Memory B cell (primary cell): ENCODE measurements at regions not wholly inside any gene's neighbourhood (a gene's known extent, or its start where the extent isn't known, plus 50 kb on each side); places are given as distances from the start of the nearest gene placed in this dataset.

Experiments
- ATAC-seq: fragments of 150-1000 bp; cut with Tn5 transposase; 2 replicates; pipeline ENCODE4 v1.10.0; 2021; ENCODE audit warnings: low read depth, mild to moderate bottlenecking, moderate library complexity
- DNase-seq, 2 donors: peaks; one replicate each; pipeline ENCODE4 v3.0.0; 2022; ENCODE audit warnings: low spot score in 2 of 2
- H3K27ac Mint-ChIP-seq: one replicate; pipeline ENCODE4 v1.8.0; 2022; ENCODE audit warnings: mild to moderate bottlenecking, moderate library complexity, mixed read lengths
- H3K27me3 Mint-ChIP-seq: one replicate; pipeline ENCODE4 v1.8.0; 2022; ENCODE audit warnings: mixed read lengths
- H3K36me3 Mint-ChIP-seq: one replicate; pipeline ENCODE4 v1.8.0; 2022; ENCODE audit warnings: mild to moderate bottlenecking, mixed read lengths
- H3K4me1 Mint-ChIP-seq: one replicate; pipeline ENCODE4 v1.8.0; 2022; ENCODE audit warnings: mixed read lengths
- H3K4me3 Mint-ChIP-seq: one replicate; pipeline ENCODE4 v1.8.0; 2022; ENCODE audit warnings: mild to moderate bottlenecking, moderate library complexity, mixed read lengths
- H3K9me3 Mint-ChIP-seq: one replicate; pipeline ENCODE4 v1.8.0; 2022; ENCODE audit warnings: mixed read lengths

DNA sequence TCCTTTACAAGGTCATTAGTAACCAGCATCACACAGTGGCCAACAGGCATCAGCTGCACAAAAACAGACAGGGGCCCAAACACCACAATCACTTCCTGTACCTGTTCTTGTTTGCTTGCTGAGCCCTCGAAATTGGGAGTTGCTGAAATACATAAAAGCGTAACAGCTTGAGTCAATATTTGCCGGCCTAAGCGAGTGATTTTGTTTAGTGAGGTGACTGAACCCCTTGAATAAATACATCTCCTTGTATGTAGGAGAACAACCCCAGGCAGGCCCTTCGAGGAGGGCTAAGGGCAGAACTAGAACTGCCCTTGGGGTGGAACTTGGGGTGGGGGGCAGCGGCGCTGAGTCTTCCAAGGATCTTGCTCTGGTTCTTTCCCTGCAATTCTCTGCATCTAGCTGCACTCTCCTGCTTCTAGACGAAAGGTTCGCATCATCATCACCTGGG is 502.5 kb downstream of the RASEF start:
- Mint-ChIP-seq H3K9me3 (peaks cover 1% of the 10 kb centered on the region), H3K36me3 (peaks cover 2% of the 10 kb centered on the region), H3K27ac (no peak overlapping the region), H3K4me3 (no peak overlapping the region), H3K4me1 (no peaks in the 10 kb centered on the region), H3K27me3 (peaks cover 4% of the 10 kb centered on the region)
- ATAC-seq (no peak), DNase-seq (no peak)

- DNase-seq (no peak), ATAC-seq (peak; percentile 55)
- H3K9me3 Mint-ChIP-seq: peaks cover 1% of the 10 kb centered on the region
- H3K4me1 Mint-ChIP-seq: no peaks in the 10 kb centered on the region
- no peak overlapping the region for H3K4me3 Mint-ChIP-seq
- peaks cover 2% of the 10 kb centered on the region for H3K36me3 Mint-ChIP-seq
- H3K27me3 Mint-ChIP-seq: peaks cover 6% of the 10 kb centered on the region
- no peak overlapping the region for H3K27ac Mint-ChIP-seq
These were observed 499.8 kb downstream of the RASEF start for GRCh38 chr9:82563094-82563493.

DNA sequence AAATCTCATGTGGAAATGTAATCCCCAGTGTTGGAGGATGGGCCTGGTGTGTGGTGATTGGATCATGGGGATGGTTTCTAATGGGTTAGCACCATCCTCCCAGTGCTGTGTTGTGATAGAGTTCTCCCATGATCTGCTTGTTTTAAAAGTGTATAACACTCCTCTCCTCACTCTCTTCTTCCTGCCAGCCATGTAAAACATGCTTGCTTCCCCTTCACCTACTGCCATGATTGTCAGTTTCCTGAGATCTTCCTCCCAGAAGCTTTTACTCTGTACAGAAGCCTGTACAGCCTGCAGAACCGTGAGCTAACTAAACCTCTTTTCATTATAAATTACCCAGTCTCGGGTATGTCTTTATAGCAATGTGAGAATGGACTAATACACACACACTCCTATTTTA is 499.1 kb downstream of the RASEF start:
- Mint-ChIP-seq H3K27ac (no peak overlapping the region), H3K9me3 (peaks cover 1% of the 10 kb centered on the region), H3K4me3 (no peak overlapping the region), H3K27me3 (peaks cover 6% of the 10 kb centered on the region), H3K36me3 (peaks cover 2% of the 10 kb centered on the region), H3K4me1 (no peaks in the 10 kb centered on the region)
- no peak for DNase-seq
- ATAC-seq: no peak

- Mint-ChIP-seq H3K27me3 (peaks cover 6% of the 10 kb centered on the region), H3K9me3 (no peaks in the 10 kb centered on the region), H3K27ac (no peak overlapping the region), H3K4me3 (no peak overlapping the region), H3K4me1 (no peaks in the 10 kb centered on the region), H3K36me3 (peaks cover 2% of the 10 kb centered on the region)
- ATAC-seq (no peak), DNase-seq (no peak)
These were observed 497.6 kb downstream of the RASEF start for GRCh38 chr9:82565188-82565969.

- peaks cover 6% of the 10 kb centered on the region for H3K27me3 Mint-ChIP-seq
- peaks cover 2% of the 10 kb centered on the region for H3K36me3 Mint-ChIP-seq
These were observed 495.0 kb downstream of the RASEF start for GRCh38 chr9:82567953-82568352.

DNA sequence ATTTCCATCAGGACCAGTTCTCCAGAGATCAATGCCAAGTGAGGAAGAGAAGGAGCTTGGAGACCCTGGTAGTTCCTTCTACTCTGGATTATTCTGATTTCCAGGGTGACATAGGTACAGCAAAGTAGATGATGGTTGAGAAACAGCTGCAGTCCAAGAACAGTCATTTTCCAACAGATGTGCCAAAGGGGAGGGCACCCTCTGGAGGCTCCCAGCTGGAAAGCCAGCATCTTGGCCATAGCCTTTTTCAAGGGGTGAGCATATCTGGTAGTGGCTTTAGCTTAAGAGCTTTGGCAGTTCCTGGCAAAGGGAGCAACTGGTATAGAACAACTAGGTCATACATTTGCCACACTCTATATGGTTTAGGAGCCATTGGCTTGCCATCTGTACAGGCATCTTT is 492.7 kb downstream of the RASEF start:
- DNase-seq: no peak
- Mint-ChIP-seq H3K36me3 (no peaks in the 10 kb centered on the region), H3K9me3 (peaks cover 8% of the 10 kb centered on the region), H3K27ac (no peak overlapping the region), H3K4me1 (no peaks in the 10 kb centered on the region), H3K27me3 (peaks cover 5% of the 10 kb centered on the region), H3K4me3 (no peak overlapping the region)
- ATAC-seq: no peak

More at GRCh38 chr9:82567953-82568352, 495.0 kb downstream of the RASEF start:
- Mint-ChIP-seq H3K27ac (no peak overlapping the region), H3K9me3 (no peaks in the 10 kb centered on the region), H3K4me1 (no peaks in the 10 kb centered on the region), H3K4me3 (no peak overlapping the region)
- ATAC-seq (no peak), DNase-seq (no peak)

- no peak for DNase-seq
- peaks cover 5% of the 10 kb centered on the region for H3K27me3 Mint-ChIP-seq
- no peaks in the 10 kb centered on the region for H3K4me1 Mint-ChIP-seq
- no peaks in the 10 kb centered on the region for H3K36me3 Mint-ChIP-seq
- H3K4me3 Mint-ChIP-seq: no peak overlapping the region
- peaks cover 11% of the 10 kb centered on the region for H3K9me3 Mint-ChIP-seq
- H3K27ac Mint-ChIP-seq: no peak overlapping the region
- ATAC-seq: no peak
These were observed 491.4 kb downstream of the RASEF start for GRCh38 chr9:82571540-82571939.

GRCh38 chr9:82572146-82572545 is 490.8 kb downstream of the RASEF start:
- no peak for ATAC-seq
- DNase-seq: no peak
- H3K4me3 Mint-ChIP-seq: no peak overlapping the region
- no peak overlapping the region for H3K27ac Mint-ChIP-seq
- H3K9me3 Mint-ChIP-seq: peaks cover 11% of the 10 kb centered on the region
- H3K27me3 Mint-ChIP-seq: peaks cover 5% of the 10 kb centered on the region
- H3K4me1 Mint-ChIP-seq: no peaks in the 10 kb centered on the region
- H3K36me3 Mint-ChIP-seq: no peaks in the 10 kb centered on the region

DNA sequence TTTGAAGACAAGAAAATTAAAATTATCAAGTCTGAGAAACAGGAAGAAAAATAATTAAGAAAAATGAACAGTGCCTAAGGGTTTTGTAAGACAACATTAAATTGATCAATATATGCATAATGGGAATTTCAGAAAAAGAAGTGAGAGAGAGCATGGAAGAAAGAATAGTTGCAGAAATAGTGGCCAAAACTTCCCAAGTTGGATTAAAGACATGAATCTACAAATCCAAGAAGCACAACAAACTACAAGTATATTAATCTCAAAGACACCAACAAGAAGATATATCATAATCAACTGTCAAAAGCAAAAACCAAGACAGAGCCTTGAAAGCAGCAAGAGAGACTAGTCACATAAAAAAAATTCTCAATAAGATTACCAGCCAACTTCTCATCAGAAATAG is 488.0 kb downstream of the RASEF start:
- no peaks in the 10 kb centered on the region for H3K36me3 Mint-ChIP-seq
- no peak for DNase-seq
- H3K4me3 Mint-ChIP-seq: no peak overlapping the region
- no peak for ATAC-seq
- no peaks in the 10 kb centered on the region for H3K4me1 Mint-ChIP-seq
- no peaks in the 10 kb centered on the region for H3K27me3 Mint-ChIP-seq
- peaks cover 17% of the 10 kb centered on the region for H3K9me3 Mint-ChIP-seq
- no peak overlapping the region for H3K27ac Mint-ChIP-seq

GRCh38 chr9:82580921-82581320 is 482.0 kb downstream of the RASEF start:
- Mint-ChIP-seq H3K27me3 (peaks cover 2% of the 10 kb centered on the region), H3K4me3 (no peak overlapping the region), H3K36me3 (no peaks in the 10 kb centered on the region), H3K9me3 (peaks cover 7% of the 10 kb centered on the region), H3K4me1 (no peaks in the 10 kb centered on the region), H3K27ac (no peak overlapping the region)
- ATAC-seq (no peak), DNase-seq (no peak)

DNA sequence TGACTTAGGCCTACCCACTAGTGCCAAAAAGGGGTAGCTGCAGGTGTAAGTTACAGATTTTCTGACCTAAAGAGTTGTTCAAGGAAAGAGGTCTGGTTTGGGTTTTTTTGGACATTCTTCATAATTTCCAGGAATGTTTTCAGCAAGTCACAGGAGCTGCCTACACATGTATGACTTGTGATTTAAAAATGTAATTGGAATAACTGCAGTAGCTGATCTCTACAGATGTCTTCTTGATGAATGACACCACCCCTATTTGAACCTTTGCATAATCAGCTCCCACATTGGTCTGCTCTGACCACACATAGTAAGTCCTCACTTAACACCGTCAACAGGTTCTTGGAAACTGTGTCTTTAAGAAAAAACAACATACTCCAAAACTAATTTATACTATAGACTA is 481.4 kb downstream of the RASEF start:
- Mint-ChIP-seq H3K4me1 (no peaks in the 10 kb centered on the region), H3K27ac (no peak overlapping the region), H3K36me3 (no peaks in the 10 kb centered on the region), H3K4me3 (no peak overlapping the region), H3K27me3 (peaks cover 2% of the 10 kb centered on the region), H3K9me3 (peaks cover 7% of the 10 kb centered on the region)
- ATAC-seq (no peak), DNase-seq (no peak)

DNA sequence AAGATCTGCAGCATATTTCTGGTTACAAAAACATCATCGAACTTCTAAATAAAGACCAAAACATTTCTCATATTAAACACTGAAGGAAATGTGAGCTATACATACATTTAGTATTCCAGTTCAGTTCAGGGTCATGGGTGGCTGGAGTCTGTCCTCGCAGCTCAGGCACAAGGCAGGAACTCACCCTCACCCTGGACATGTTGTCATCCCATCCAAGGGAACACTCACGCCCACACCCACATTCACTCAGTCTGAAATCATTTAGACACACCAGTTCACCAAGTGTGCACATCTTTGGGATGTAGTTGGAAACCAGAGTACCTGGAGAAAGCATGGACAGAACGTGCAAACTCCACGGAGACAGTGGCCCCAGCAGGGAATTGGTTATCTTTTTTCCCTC is 481.0 kb downstream of the RASEF start:
- no peak for ATAC-seq
- H3K27me3 Mint-ChIP-seq: peaks cover 2% of the 10 kb centered on the region
- no peaks in the 10 kb centered on the region for H3K4me1 Mint-ChIP-seq
- DNase-seq: no peak
- no peak overlapping the region for H3K27ac Mint-ChIP-seq
- no peaks in the 10 kb centered on the region for H3K36me3 Mint-ChIP-seq
- H3K4me3 Mint-ChIP-seq: no peak overlapping the region
- H3K9me3 Mint-ChIP-seq: peaks cover 7% of the 10 kb centered on the region

DNA sequence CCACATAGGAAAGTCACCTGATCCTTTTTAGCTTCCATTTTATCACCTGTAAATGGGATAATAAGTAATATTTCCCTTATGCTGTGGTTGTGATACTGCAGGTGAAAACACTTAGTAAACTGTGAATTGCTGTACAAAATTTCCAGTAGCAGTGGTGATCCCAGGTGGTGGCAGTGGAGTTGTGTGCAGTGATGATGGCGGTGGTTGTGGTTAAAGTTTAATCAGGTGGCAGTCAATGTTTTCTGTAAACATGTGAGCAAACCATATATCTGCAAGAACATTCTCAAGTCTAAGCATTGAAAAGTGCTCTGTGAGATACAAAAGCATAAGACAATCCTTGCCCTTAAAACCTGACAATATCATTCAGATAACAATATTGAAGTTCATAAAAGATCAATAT is 480.2 kb downstream of the RASEF start:
- peaks cover 7% of the 10 kb centered on the region for H3K9me3 Mint-ChIP-seq
- no peak for ATAC-seq
- no peaks in the 10 kb centered on the region for H3K36me3 Mint-ChIP-seq

GRCh38 chr9:82583524-82583923 is 479.4 kb downstream of the RASEF start:
- H3K4me1 Mint-ChIP-seq: no peaks in the 10 kb centered on the region
- H3K27ac Mint-ChIP-seq: no peak overlapping the region

More for the DNA sequence above, 480.2 kb downstream of the RASEF start:
- Mint-ChIP-seq H3K27ac (no peak overlapping the region), H3K4me1 (no peaks in the 10 kb centered on the region), H3K27me3 (peaks cover 2% of the 10 kb centered on the region), H3K4me3 (no peak overlapping the region)
- no peak for DNase-seq

DNA sequence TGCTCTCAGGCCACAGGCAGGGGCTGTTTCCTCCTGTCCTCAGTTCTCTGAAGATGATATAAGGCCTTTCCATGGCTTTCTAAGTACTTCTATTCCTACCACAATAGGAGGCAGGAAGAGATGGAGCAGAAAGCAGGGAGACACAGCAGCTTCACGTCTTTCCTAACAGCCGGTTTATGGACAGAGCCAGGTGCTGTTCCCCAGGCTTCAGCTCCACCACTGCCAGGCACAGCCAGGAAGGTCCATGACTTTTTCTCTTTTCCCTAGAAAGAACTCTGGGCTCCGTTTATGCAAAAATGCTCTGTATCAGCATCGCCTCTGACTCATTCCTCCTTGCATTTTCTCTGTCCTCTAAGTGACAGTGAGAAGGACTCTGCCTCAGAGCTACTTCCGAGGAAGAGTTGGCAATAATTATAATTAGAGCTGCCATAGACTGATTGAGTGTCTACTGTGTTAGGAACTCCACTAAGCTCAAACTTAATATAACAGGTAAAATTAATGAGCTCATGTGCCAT is 478.5 kb downstream of the RASEF start:
- Mint-ChIP-seq H3K27me3 (peaks cover 2% of the 10 kb centered on the region), H3K27ac (no peak overlapping the region), H3K9me3 (peaks cover 2% of the 10 kb centered on the region), H3K4me3 (no peak overlapping the region), H3K4me1 (no peaks in the 10 kb centered on the region), H3K36me3 (no peaks in the 10 kb centered on the region)
- no peak for ATAC-seq
- DNase-seq: no peak

More at GRCh38 chr9:82583524-82583923, 479.4 kb downstream of the RASEF start:
- ATAC-seq (no peak), DNase-seq (no peak)
- H3K4me3 Mint-ChIP-seq: no peak overlapping the region
- H3K36me3 Mint-ChIP-seq: no peaks in the 10 kb centered on the region
- H3K27me3 Mint-ChIP-seq: peaks cover 2% of the 10 kb centered on the region
- H3K9me3 Mint-ChIP-seq: peaks cover 4% of the 10 kb centered on the region
